RWPE2 (cell line): ENCODE measurements at regions not wholly inside any gene's neighbourhood (a gene's known extent, or its start where the extent isn't known, plus 50 kb on each side); places are given as distances from the start of the nearest gene placed in this dataset.

Experiments
- ATAC-seq: fragments of 200-7000 bp; cut with Tn5 transposase; 3 replicates; pipeline ENCODE4 v1.9.1; 2021; ENCODE audit warnings: low read depth
- DNase-seq: peaks from one replicate; pipeline ENCODE4 v3.0.0-alpha.2; 2020; ENCODE audit warnings: low spot score
- H3K27ac ChIP-seq: fragments of 450-650 bp; 2 replicates; pipeline ENCODE4 v1.5.1; 2017; ENCODE audit warnings: mild to moderate bottlenecking; ENCODE audit not compliant: poor library complexity, severe bottlenecking
- H3K27me3 ChIP-seq: fragments of 250-450 bp; sonication (Bioruptor Pico); 2 replicates; pipeline ENCODE4 v1.5.1; 2021; ENCODE audit warnings: mild to moderate bottlenecking, moderate library complexity; ENCODE audit not compliant: insufficient read depth, poor library complexity, severe bottlenecking
- H3K36me3 ChIP-seq: fragments of 250-450 bp; sonication (Bioruptor Pico); 2 replicates; pipeline ENCODE4 v1.5.1; 2020; ENCODE audit warnings: low read depth, mild to moderate bottlenecking, moderate library complexity
- H3K4me1 ChIP-seq: fragments of 250-450 bp; sonication (Bioruptor Pico); 2 replicates; pipeline ENCODE4 v1.5.1; 2021; ENCODE audit warnings: mild to moderate bottlenecking, moderate library complexity; ENCODE audit not compliant: insufficient read depth, poor library complexity, severe bottlenecking
- H3K4me3 ChIP-seq: fragments of 250-450 bp; sonication (Bioruptor Pico); 2 replicates; pipeline ENCODE4 v1.5.1; 2021; ENCODE audit warnings: mild to moderate bottlenecking, moderate library complexity; ENCODE audit not compliant: severe bottlenecking
- H3K9me3 ChIP-seq: fragments of 250-450 bp; sonication (Bioruptor Pico); 2 replicates; pipeline ENCODE4 v1.5.1; 2021; ENCODE audit warnings: mild to moderate bottlenecking, moderate library complexity; ENCODE audit not compliant: severe bottlenecking
- CTCF ChIP-seq: fragments of 450-650 bp; IDR thresholded peaks from one replicate; pipeline ENCODE4 v1.5.1; 2017; ENCODE audit warnings: mild to moderate bottlenecking, moderate library complexity; ENCODE audit not compliant: poor library complexity, severe bottlenecking

GRCh38 chr7:33710608-33711007 is 194.7 kb upstream of the BMPER start:
- no peak for ATAC-seq
- H3K36me3 ChIP-seq = no peaks in the 10 kb centered on the region
- no peaks in the 10 kb centered on the region for H3K9me3 ChIP-seq
- H3K27ac ChIP-seq = no peak overlapping the region
- no peaks in the 10 kb centered on the region for H3K4me1 ChIP-seq
- DNase-seq = no peak
- TF ChIP-seq CTCF = no peak
- H3K27me3 ChIP-seq = no peaks in the 10 kb centered on the region
- H3K4me3 ChIP-seq = no peak overlapping the region

- Histone ChIP-seq H3K27me3 (no peaks in the 10 kb centered on the region), H3K9me3 (no peaks in the 10 kb centered on the region), H3K36me3 (no peaks in the 10 kb centered on the region), H3K4me3 (no peak overlapping the region), H3K27ac (no peak overlapping the region), H3K4me1 (no peaks in the 10 kb centered on the region)
- ATAC-seq (no peak), DNase-seq (no peak)
- no peak for TF ChIP-seq CTCF
Measured at GRCh38 chr7:33711231-33712019, 193.9 kb upstream of the BMPER start.

- Histone ChIP-seq H3K36me3 (no peaks in the 10 kb centered on the region), H3K27me3 (no peaks in the 10 kb centered on the region), H3K4me3 (no peak overlapping the region), H3K4me1 (no peaks in the 10 kb centered on the region), H3K9me3 (no peaks in the 10 kb centered on the region), H3K27ac (no peak overlapping the region)
- DNase-seq = no peak
- TF ChIP-seq CTCF = no peak
- no peak for ATAC-seq
Measured at GRCh38 chr7:33712020-33712414, 193.3 kb upstream of the BMPER start.

GRCh38 chr7:33714208-33714607 is 191.1 kb upstream of the BMPER start:
- DNase-seq = no peak
- Histone ChIP-seq H3K4me3 (no peak overlapping the region), H3K27ac (no peak overlapping the region), H3K9me3 (no peaks in the 10 kb centered on the region), H3K36me3 (no peaks in the 10 kb centered on the region), H3K4me1 (no peaks in the 10 kb centered on the region), H3K27me3 (no peaks in the 10 kb centered on the region)
- no peak for TF ChIP-seq CTCF
- no peak for ATAC-seq

GRCh38 chr7:33716581-33717477 is 188.5 kb upstream of the BMPER start:
- Histone ChIP-seq H3K27me3 (no peaks in the 10 kb centered on the region), H3K4me3 (no peak overlapping the region), H3K4me1 (no peaks in the 10 kb centered on the region), H3K9me3 (no peaks in the 10 kb centered on the region), H3K27ac (no peak overlapping the region), H3K36me3 (no peaks in the 10 kb centered on the region)
- TF ChIP-seq CTCF = peak; percentile 86
- ATAC-seq (peak; percentile 36; the same call in 1 of the 3 replicates), DNase-seq (no peak)
